ENCODE measurements at regions not wholly inside any gene's neighbourhood (a gene's known extent, or its start where the extent isn't known, plus 50 kb on each side); places are given as distances from the start of the nearest gene placed in this dataset.

DNA sequence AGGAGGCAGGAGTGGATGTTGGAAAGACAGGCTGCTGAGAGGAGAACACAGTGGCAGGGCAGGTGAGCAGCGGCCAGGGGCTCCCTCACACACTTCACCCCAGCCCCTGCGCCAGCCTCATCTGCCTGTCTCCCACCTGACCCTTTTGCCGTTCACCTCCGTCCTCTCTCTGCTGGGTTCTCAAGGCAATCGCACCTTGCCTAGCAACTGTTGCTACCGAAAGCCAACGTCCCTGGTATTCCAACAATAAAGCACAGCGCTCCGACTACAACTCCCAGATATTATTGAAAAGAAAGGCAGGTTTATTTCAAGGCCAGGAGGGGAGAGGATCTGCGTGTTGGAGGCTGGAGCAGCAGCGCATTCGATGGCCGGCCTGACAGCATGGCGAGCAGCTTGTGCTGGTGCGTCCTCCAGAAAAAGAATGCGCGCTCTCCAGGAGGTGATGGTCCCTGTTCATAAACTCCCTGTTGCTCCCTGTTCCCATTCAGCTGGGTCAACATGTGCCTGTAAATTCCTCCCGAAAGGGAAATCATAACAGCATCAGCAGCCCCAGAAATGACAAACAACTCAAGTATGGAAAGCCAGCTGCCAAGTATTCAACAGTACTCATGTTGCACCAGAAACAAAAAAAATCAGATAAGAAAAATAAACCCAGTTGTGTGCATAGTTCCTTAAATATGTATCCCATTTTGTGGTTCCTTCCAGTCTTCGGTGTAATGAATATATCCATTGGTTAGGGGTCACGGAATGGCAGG is 153.0 kb upstream of the DIO3 start:
- Mint-ChIP-seq H3K4me1 (no peaks in the 10 kb centered on the region), H3K36me3 (no peaks in the 10 kb centered on the region), H3K27me3 (ENCODE audit: low read depth in 3 of 3) (peaks cover 7 to 20% (median 10%) of the 10 kb centered on the region in 3 donors), H3K4me3 (no peak overlapping the region), H3K27ac (no peak overlapping the region), H3K9me3 (no peaks in the 10 kb centered on the region)
- no peak for DNase-seq

GRCh38 chr14:101409006-101409543 is 152.2 kb upstream of the DIO3 start:
- H3K36me3 Mint-ChIP-seq = no peaks in the 10 kb centered on the region
- H3K9me3 Mint-ChIP-seq = peaks cover 0 to 1% (median 0%) of the 10 kb centered on the region in 6 donors
- no peak overlapping the region for H3K27ac Mint-ChIP-seq
- H3K4me3 Mint-ChIP-seq = no peak overlapping the region
- DNase-seq = no peak
- H3K4me1 Mint-ChIP-seq = no peaks in the 10 kb centered on the region
- peaks cover 7 to 24% (median 9%) of the 10 kb centered on the region in 3 donors for H3K27me3 Mint-ChIP-seq (ENCODE audit: low read depth in 3 of 3)

DNA sequence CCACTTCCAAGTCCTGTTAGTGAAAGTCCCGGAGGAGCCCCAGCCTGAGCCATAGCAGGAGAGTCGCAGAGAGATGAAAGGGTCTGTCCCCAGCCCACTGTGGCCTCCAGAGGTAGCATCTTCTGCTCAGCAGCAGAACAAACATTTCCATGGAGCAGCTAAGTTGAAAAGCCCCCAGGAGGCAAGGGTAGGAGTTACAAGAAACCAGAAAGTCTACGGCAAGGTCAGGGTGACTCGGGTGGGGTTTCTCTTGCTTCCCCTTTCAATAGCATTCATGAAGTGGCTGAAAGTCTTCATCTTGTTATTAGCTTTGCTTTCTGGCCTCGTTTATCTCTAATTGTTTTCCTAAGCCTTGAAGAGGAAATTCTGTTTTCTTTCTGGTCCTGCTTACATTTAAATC is 151.2 kb upstream of the DIO3 start:
- Mint-ChIP-seq H3K27me3 (ENCODE audit: low read depth in 3 of 3) (peaks cover 9 to 26% (median 10%) of the 10 kb centered on the region in 3 donors), H3K4me1 (no peaks in the 10 kb centered on the region), H3K27ac (no peak overlapping the region), H3K36me3 (no peaks in the 10 kb centered on the region), H3K9me3 (peaks cover 0 to 1% (median 0%) of the 10 kb centered on the region in 6 donors), H3K4me3 (no peak overlapping the region)
- DNase-seq = no peak

DNA sequence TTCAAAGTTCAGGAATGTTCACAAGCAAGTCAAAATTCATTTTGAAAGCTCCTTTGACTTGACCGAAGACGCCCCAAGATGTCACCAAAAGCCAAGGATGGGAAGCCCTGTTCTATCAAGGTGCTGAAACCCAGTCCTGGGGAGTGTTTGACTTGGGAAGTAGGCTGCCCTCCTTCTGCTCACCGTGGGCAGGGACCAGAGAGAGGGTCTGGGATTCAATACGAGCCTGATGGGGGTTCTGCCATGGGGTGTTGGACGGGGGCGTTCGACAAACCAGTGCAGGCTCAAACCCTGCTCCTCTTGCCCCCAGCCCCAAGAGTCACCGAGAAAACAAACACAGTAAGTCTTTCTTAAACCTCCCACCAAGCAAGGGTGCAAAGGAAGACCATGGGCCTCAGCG is 150.1 kb upstream of the DIO3 start:
- no peak for DNase-seq
- no peak overlapping the region for H3K4me3 Mint-ChIP-seq
- H3K4me1 Mint-ChIP-seq = no peaks in the 10 kb centered on the region
- H3K27me3 Mint-ChIP-seq (ENCODE audit: low read depth in 3 of 3) = peaks cover 8 to 23% (median 10%) of the 10 kb centered on the region in 3 donors
- no peak overlapping the region for H3K27ac Mint-ChIP-seq
- no peaks in the 10 kb centered on the region for H3K36me3 Mint-ChIP-seq
- H3K9me3 Mint-ChIP-seq = peaks cover 0 to 1% (median 0%) of the 10 kb centered on the region in 6 donors

DNA sequence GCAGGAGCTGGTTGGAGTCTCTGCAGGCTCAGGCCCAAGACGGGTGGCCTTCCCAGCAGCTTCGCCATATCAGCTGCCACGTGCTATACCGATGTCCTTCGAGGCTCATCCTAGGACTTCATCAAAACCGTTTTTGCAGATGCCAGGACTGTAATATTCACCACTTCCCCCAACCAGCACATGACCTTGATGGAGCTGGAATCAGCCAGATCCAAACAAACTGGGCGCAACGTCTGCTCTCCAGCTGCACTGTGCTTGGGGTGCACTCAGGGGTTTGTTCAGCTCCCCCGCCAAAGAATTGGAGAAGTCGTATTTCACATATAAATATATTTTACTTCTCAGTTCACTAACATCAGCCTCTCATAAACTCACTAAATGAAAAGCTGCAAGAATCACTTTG is 149.5 kb upstream of the DIO3 start:
- H3K9me3 Mint-ChIP-seq = peaks cover 0 to 1% (median 0%) of the 10 kb centered on the region in 6 donors
- H3K4me3 Mint-ChIP-seq = no peak overlapping the region
- no peak for DNase-seq
- H3K27ac Mint-ChIP-seq = no peak overlapping the region
- no peaks in the 10 kb centered on the region for H3K36me3 Mint-ChIP-seq
- peaks cover 6 to 27% (median 13%) of the 10 kb centered on the region in 3 donors for H3K27me3 Mint-ChIP-seq (ENCODE audit: low read depth in 3 of 3)
- H3K4me1 Mint-ChIP-seq = no peaks in the 10 kb centered on the region

DNA sequence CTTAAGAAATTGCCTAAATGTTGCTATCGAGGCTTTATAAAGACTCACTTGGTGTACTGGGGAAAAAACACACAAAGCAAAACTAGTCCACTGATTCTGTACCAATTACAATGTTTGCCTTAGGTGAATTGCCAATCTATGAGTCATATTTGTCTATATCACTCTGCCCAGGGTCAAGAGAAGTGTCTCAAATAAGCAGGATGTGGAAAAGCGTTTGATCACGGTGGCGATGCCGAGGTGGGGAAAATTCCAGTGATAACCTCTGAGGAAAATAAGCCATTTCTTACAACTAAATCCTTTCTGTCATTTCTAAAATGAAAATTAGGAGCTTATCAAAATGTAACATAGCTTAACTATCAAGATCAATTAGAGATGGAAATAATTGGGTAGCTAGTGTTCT is 148.6 kb upstream of the DIO3 start:
- Mint-ChIP-seq H3K9me3 (peaks cover 0 to 1% (median 0%) of the 10 kb centered on the region in 6 donors), H3K27me3 (ENCODE audit: low read depth in 3 of 3) (peaks cover 6 to 25% (median 11%) of the 10 kb centered on the region in 3 donors), H3K4me1 (no peaks in the 10 kb centered on the region), H3K4me3 (no peak overlapping the region), H3K36me3 (no peaks in the 10 kb centered on the region), H3K27ac (no peak overlapping the region)
- DNase-seq = no peak

DNA sequence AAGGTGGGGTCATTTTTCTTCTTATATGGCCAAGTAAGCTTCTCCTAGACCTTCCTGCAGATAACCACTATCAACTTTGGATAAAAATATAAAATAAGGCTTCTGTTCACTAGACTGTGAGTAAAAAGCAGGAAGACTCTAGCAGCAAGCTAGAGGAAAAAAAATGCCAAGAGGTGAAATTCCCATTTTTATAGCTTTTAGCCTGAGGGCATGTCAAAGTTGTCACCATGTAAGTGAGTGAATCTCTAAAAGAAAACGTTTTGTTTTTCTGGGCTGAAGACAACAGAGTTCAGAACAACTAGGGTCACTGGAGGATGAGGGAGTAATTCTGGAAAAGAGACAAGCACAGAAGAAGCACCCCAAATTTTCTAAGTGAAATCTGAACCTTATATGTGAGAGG is 143.9 kb upstream of the DIO3 start:
- Mint-ChIP-seq H3K4me3 (no peak overlapping the region), H3K36me3 (no peaks in the 10 kb centered on the region), H3K4me1 (no peaks in the 10 kb centered on the region), H3K27me3 (ENCODE audit: low read depth in 3 of 3) (peaks cover 6 to 29% (median 10%) of the 10 kb centered on the region in 3 donors), H3K9me3 (peaks cover 0 to 1% (median 0%) of the 10 kb centered on the region in 6 donors), H3K27ac (no peak overlapping the region)
- DNase-seq = no peak

DNA sequence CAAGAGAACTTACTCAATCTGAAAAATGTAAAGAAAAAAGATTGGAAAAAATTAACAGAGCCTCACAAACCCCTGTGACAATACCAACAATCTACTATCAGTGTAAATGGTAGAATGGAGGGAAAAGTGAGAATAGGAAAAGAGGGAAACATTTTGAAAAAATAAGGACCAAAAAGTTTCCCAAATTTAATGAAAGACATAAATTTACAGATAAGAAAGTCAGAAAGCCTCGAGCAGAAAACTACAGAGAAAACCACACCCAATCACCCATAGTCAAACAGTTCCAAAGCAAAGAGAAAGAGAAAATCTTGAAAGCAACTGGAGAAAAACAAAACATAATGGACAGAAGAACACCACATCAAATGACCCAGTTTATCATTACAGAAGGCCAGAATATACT is 142.7 kb upstream of the DIO3 start:
- Mint-ChIP-seq H3K27me3 (ENCODE audit: low read depth in 3 of 3) (peaks cover 6 to 34% (median 9%) of the 10 kb centered on the region in 3 donors), H3K27ac (no peak overlapping the region), H3K4me1 (no peaks in the 10 kb centered on the region), H3K4me3 (no peak overlapping the region), H3K36me3 (no peaks in the 10 kb centered on the region), H3K9me3 (peaks cover 0 to 1% (median 0%) of the 10 kb centered on the region in 6 donors)
- no peak for DNase-seq

DNA sequence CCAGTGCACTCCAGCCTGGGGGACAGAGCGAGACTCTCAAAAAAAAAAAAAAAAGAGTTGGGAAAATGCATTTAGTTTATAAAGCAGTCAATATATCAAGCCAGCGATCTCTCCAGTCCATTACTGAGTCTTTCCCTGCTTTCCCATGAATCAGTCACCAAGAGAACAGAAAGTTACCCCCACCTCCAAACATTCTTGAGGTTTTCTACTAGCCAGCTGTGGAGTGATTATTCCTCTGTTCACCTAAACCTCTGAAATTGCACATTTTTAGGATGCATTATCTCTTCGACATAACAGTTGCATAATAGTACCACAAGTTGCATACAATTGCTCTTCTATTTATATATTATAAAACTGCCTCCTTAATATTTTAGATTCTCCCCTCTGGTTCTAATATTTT is 134.8 kb upstream of the DIO3 start:
- no peak overlapping the region for H3K4me3 Mint-ChIP-seq

DNA sequence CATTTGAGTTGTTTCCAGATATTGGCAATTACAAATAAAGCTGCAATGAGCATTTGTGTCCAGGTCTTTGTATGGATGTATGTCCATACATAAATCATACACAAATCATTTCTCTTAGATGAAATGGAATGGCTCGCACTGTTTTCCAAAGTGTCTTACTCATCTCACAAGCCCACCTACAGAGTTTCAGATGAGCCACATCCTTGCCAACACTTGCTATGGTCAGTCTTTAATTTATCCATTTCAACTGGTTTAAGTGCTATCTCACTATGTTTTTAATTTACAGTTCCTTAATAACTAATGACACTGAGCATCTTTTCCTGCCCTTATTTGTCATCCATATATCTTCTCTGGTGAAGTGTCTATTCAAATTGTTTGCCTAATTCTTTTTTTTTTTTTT is 132.9 kb upstream of the DIO3 start:
- H3K9me3 Mint-ChIP-seq = peaks cover 2 to 13% (median 7%) of the 10 kb centered on the region in 6 donors
- peaks cover 2 to 33% (median 17%) of the 10 kb centered on the region in 3 donors for H3K27me3 Mint-ChIP-seq (ENCODE audit: low read depth in 3 of 3)
- H3K27ac Mint-ChIP-seq = no peak overlapping the region
- DNase-seq = no peak
- H3K4me3 Mint-ChIP-seq = no peak overlapping the region
- peaks cover 0 to 2% (median 0%) of the 10 kb centered on the region in 3 donors for H3K36me3 Mint-ChIP-seq
- no peaks in the 10 kb centered on the region for H3K4me1 Mint-ChIP-seq

More for the DNA sequence above, 134.8 kb upstream of the DIO3 start:
- no peaks in the 10 kb centered on the region for H3K4me1 Mint-ChIP-seq
- DNase-seq = no peak
- H3K27ac Mint-ChIP-seq = no peak overlapping the region
- peaks cover 0 to 32% (median 5%) of the 10 kb centered on the region in 3 donors for H3K27me3 Mint-ChIP-seq (ENCODE audit: low read depth in 3 of 3)
- H3K36me3 Mint-ChIP-seq = no peaks in the 10 kb centered on the region
- H3K9me3 Mint-ChIP-seq = peaks cover 2 to 13% (median 7%) of the 10 kb centered on the region in 6 donors

DNA sequence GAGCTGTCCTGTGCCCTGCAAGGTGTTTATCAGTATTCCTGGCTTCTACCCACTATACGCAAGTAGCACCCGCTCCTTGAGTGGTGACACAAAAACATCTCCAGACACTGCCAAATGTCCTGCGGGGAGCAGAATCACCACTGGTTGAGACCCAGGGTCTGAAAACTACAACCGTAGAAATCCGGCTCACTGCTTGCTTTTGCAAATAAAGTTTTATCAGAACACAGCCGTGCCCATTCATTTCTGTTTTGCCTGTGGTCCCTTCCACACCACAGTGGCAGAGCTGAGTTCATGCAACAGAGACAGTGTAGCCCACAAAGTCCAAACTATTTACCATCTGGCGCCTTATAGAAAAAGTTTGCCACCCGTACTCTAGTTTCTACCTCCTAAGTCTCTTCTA is 125.7 kb upstream of the DIO3 start:
- H3K4me3 Mint-ChIP-seq = no peak overlapping the region
- no peak for DNase-seq
- no peaks in the 10 kb centered on the region for H3K4me1 Mint-ChIP-seq
- peaks cover 0 to 3% (median 0%) of the 10 kb centered on the region in 3 donors for H3K36me3 Mint-ChIP-seq
- H3K27me3 Mint-ChIP-seq (ENCODE audit: low read depth in 3 of 3) = peaks cover 5 to 28% (median 20%) of the 10 kb centered on the region in 3 donors
- H3K27ac Mint-ChIP-seq = no peak overlapping the region
- no peaks in the 10 kb centered on the region for H3K9me3 Mint-ChIP-seq

- Mint-ChIP-seq H3K4me1 (peaks cover 21 to 22% of the 10 kb centered on the region in 2 donors), H3K36me3 (no peaks in the 10 kb centered on the region), H3K4me3 (no peak overlapping the region), H3K27ac (no peak overlapping the region), H3K9me3 (peaks cover 0 to 3% (median 0%) of the 10 kb centered on the region in 6 donors), H3K27me3 (ENCODE audit: low read depth in 3 of 3) (peaks cover 20 to 33% (median 20%) of the 10 kb centered on the region in 3 donors)
- no peak for DNase-seq
These were observed 122.3 kb upstream of the DIO3 start for GRCh38 chr14:101439023-101439422.

- Mint-ChIP-seq H3K36me3 (no peaks in the 10 kb centered on the region), H3K27me3 (ENCODE audit: low read depth in 3 of 3) (peaks cover 23 to 40% (median 28%) of the 10 kb centered on the region in 3 donors), H3K4me1 (peaks cover 27 to 31% of the 10 kb centered on the region in 2 donors), H3K4me3 (no peak overlapping the region), H3K9me3 (peaks cover 0 to 3% (median 0%) of the 10 kb centered on the region in 6 donors), H3K27ac (no peak overlapping the region)
- no peak for DNase-seq
These were observed 120.8 kb upstream of the DIO3 start for GRCh38 chr14:101440496-101440895.

GRCh38 chr14:101441710-101442109 is 119.6 kb upstream of the DIO3 start:
- no peaks in the 10 kb centered on the region for H3K36me3 Mint-ChIP-seq
- peaks cover 25 to 37% (median 29%) of the 10 kb centered on the region in 3 donors for H3K27me3 Mint-ChIP-seq (ENCODE audit: low read depth in 3 of 3)
- peaks cover 0 to 3% (median 0%) of the 10 kb centered on the region in 6 donors for H3K9me3 Mint-ChIP-seq
- no peak overlapping the region for H3K27ac Mint-ChIP-seq
- H3K4me3 Mint-ChIP-seq = no peak overlapping the region
- H3K4me1 Mint-ChIP-seq = peaks cover 27 to 31% of the 10 kb centered on the region in 2 donors
- no peak for DNase-seq

Measured in immature natural killer cell (primary cell).